Neural cell (in vitro differentiated cells): ENCODE measurements at regions not wholly inside any gene's neighbourhood (a gene's known extent, or its start where the extent isn't known, plus 50 kb on each side); places are given as distances from the start of the nearest gene placed in this dataset.

Experiments
- H2AFZ ChIP-seq: fragments of 200-600, 300-800 bp; sonication (generic), shearing (Covaris generic); 2 replicates; pipeline ENCODE4 v1.6.0; 2014; ENCODE audit warnings: low read depth, mild to moderate bottlenecking, antibody characterized with exemption, low read length, moderate library complexity
- H3F3A ChIP-seq: fragments of 200-600 bp; shearing (Covaris generic); 2 replicates; pipeline ENCODE4 v1.6.1; 2016; ENCODE audit warnings: mild to moderate bottlenecking, moderate library complexity, mixed read lengths, antibody characterized with exemption, low read length; ENCODE audit not compliant: insufficient read depth, poor library complexity, severe bottlenecking
- H3K27ac ChIP-seq: fragments of 200-600, 300-800 bp; sonication (generic), shearing (Covaris generic); 2 replicates; pipeline ENCODE4 v1.5.1; 2014; ENCODE audit warnings: mild to moderate bottlenecking, low read length, moderate library complexity
- H3K27me3 ChIP-seq: fragments of 300-800, 200-600 bp; sonication (generic), shearing (Covaris generic); 2 replicates; pipeline ENCODE4 v1.6.0; 2014; ENCODE audit warnings: mild to moderate bottlenecking, low read depth, low read length, moderate library complexity; ENCODE audit not compliant: insufficient read depth
- H3K36me3 ChIP-seq: fragments of 300-800, 200-600 bp; sonication (generic), shearing (Covaris generic); 2 replicates; pipeline ENCODE4 v1.5.1; 2014; ENCODE audit warnings: mild to moderate bottlenecking, antibody characterized with exemption, low read length, moderate library complexity; ENCODE audit not compliant: insufficient read depth
- H3K4me2 ChIP-seq: fragments of 300-800, 200-600 bp; sonication (generic), shearing (Covaris generic); 2 replicates; pipeline ENCODE4 v1.6.0; 2014; ENCODE audit warnings: mild to moderate bottlenecking, low read length
- H3K4me3 ChIP-seq: fragments of 300-800, 200-600 bp; sonication (generic), shearing (Covaris generic); 2 replicates; pipeline ENCODE4 v1.5.1; 2014; ENCODE audit warnings: mild to moderate bottlenecking, low read length, moderate library complexity
- H3K79me2 ChIP-seq: fragments of 200-600 bp; shearing (Covaris generic); replicated peaks from 2 replicates; pipeline ENCODE4 v1.6.0; 2014; ENCODE audit warnings: mild to moderate bottlenecking, low read length, moderate library complexity; ENCODE audit not compliant: insufficient read depth
- H3K9ac ChIP-seq: fragments of 300-800, 200-600 bp; sonication (generic), shearing (Covaris generic); 2 replicates; pipeline ENCODE4 v1.6.1; 2016; ENCODE audit warnings: mild to moderate bottlenecking, low read length, mixed read lengths
- H3K9me2 ChIP-seq: fragments of 200-600 bp; shearing (Covaris generic); 2 replicates; pipeline ENCODE4 v1.6.1; 2016; ENCODE audit warnings: mild to moderate bottlenecking, low read length, mixed read lengths; ENCODE audit not compliant: insufficient read depth
- H3K9me3 ChIP-seq: fragments of 200-600, 300-800 bp; sonication (generic), shearing (Covaris generic); 2 replicates; pipeline ENCODE4 v1.6.1; 2016; ENCODE audit warnings: mild to moderate bottlenecking, mixed run types, low read length, moderate library complexity, mixed read lengths
- H4K20me1 ChIP-seq: fragments of 200-600 bp; shearing (Covaris generic); 2 replicates; pipeline ENCODE4 v1.6.1; 2016; ENCODE audit warnings: mild to moderate bottlenecking, mixed run types; ENCODE audit not compliant: insufficient read depth
- EP300 ChIP-seq: fragments of 450-650 bp; conservative IDR thresholded peaks from 2 replicates; pipeline ENCODE4 v1.6.1; 2014; ENCODE audit warnings: antibody characterized with exemption, mild to moderate bottlenecking, moderate library complexity; ENCODE audit not compliant: poor library complexity, severe bottlenecking
- EZH2 ChIP-seq: fragments of 200-600, 300-800 bp; shearing (Covaris generic), sonication (generic); IDR thresholded peaks from 2 replicates; pipeline ENCODE4 v1.6.1; 2014; ENCODE audit warnings: antibody characterized with exemption, low read length, borderline replicate concordance, mild to moderate bottlenecking; ENCODE audit not compliant: insufficient read depth, poor library complexity, severe bottlenecking
- MXI1 ChIP-seq: fragments of 450-650 bp; conservative IDR thresholded peaks from 2 replicates; pipeline ENCODE4 v1.6.1; 2014; ENCODE audit warnings: antibody characterized with exemption, mild to moderate bottlenecking; ENCODE audit not compliant: poor library complexity, severe bottlenecking
- POLR2AphosphoS5 ChIP-seq: IDR thresholded peaks from 2 replicates; pipeline ENCODE4 v1.6.1; 2012
- RAD21 ChIP-seq: fragments of 450-650 bp; conservative IDR thresholded peaks from 2 replicates; pipeline ENCODE4 v1.6.1; 2014; ENCODE audit warnings: antibody characterized with exemption, mild to moderate bottlenecking, moderate library complexity
- SMC3 ChIP-seq: fragments of 450-650 bp; conservative IDR thresholded peaks from 2 replicates; pipeline ENCODE4 v1.6.1; 2014; ENCODE audit warnings: antibody characterized with exemption, mild to moderate bottlenecking, moderate library complexity; ENCODE audit not compliant: poor library complexity
- TAF1 ChIP-seq: IDR thresholded peaks from 2 replicates; pipeline ENCODE4 v1.6.1; 2012; ENCODE audit warnings: low read depth
- TF ChIP-seq, protein P1 (sequence below): fragments of 450-650 bp; IDR thresholded peaks from 2 replicates; pipeline ENCODE4 v1.5.1; 2014; ENCODE audit warnings: antibody characterized with exemption, mild to moderate bottlenecking, moderate library complexity; ENCODE audit not compliant: poor library complexity, severe bottlenecking
- TF ChIP-seq, protein P2 (sequence below): IDR thresholded peaks from 2 replicates; pipeline ENCODE4 v1.6.1; 2012; ENCODE audit warnings: borderline replicate concordance

DNA sequence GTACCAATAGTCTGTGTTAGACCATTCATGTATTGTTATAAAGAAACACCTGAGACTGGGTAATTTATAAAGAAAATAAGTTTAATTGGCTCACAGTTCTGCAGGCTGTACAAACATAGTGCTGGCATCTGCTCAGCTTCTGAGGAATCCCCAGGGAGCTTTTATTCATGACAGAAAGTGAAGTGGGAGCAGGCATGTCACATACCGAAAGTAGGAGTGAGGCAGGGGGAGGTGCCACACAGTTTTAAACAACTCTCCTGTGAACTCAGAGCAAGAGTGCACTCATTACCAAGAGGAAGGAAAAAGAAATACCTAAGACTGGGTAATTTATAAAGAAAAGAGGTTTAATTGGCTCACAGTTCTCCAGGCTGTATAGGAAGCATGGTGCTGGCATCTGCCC, 591.2 kb downstream of the PPP4R3C start:
- H3K36me3 ChIP-seq, result no peaks in the 10 kb centered on the region
- no peaks in the 10 kb centered on the region for H4K20me1 ChIP-seq
- H3K79me2 ChIP-seq, result no peaks in the 10 kb centered on the region
- H3K9me2 ChIP-seq, result no peaks in the 10 kb centered on the region
- no peaks in the 10 kb centered on the region for H3K27me3 ChIP-seq
- H3K9ac ChIP-seq, result no peak overlapping the region
- no peak overlapping the region for H3K27ac ChIP-seq
- no peak overlapping the region for H3K4me3 ChIP-seq
- H3F3A ChIP-seq, result no peaks in the 10 kb centered on the region
- TF ChIP-seq POLR2AphosphoS5 (no peak), SMC3 (no peak), MXI1 (no peak), TAF1 (no peak), RAD21 (no peak), EZH2 (no peak), EP300 (no peak)
- TF ChIP-seq, protein P1, sequence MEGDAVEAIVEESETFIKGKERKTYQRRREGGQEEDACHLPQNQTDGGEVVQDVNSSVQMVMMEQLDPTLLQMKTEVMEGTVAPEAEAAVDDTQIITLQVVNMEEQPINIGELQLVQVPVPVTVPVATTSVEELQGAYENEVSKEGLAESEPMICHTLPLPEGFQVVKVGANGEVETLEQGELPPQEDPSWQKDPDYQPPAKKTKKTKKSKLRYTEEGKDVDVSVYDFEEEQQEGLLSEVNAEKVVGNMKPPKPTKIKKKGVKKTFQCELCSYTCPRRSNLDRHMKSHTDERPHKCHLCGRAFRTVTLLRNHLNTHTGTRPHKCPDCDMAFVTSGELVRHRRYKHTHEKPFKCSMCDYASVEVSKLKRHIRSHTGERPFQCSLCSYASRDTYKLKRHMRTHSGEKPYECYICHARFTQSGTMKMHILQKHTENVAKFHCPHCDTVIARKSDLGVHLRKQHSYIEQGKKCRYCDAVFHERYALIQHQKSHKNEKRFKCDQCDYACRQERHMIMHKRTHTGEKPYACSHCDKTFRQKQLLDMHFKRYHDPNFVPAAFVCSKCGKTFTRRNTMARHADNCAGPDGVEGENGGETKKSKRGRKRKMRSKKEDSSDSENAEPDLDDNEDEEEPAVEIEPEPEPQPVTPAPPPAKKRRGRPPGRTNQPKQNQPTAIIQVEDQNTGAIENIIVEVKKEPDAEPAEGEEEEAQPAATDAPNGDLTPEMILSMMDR, result no peak
- TF ChIP-seq, protein P2, sequence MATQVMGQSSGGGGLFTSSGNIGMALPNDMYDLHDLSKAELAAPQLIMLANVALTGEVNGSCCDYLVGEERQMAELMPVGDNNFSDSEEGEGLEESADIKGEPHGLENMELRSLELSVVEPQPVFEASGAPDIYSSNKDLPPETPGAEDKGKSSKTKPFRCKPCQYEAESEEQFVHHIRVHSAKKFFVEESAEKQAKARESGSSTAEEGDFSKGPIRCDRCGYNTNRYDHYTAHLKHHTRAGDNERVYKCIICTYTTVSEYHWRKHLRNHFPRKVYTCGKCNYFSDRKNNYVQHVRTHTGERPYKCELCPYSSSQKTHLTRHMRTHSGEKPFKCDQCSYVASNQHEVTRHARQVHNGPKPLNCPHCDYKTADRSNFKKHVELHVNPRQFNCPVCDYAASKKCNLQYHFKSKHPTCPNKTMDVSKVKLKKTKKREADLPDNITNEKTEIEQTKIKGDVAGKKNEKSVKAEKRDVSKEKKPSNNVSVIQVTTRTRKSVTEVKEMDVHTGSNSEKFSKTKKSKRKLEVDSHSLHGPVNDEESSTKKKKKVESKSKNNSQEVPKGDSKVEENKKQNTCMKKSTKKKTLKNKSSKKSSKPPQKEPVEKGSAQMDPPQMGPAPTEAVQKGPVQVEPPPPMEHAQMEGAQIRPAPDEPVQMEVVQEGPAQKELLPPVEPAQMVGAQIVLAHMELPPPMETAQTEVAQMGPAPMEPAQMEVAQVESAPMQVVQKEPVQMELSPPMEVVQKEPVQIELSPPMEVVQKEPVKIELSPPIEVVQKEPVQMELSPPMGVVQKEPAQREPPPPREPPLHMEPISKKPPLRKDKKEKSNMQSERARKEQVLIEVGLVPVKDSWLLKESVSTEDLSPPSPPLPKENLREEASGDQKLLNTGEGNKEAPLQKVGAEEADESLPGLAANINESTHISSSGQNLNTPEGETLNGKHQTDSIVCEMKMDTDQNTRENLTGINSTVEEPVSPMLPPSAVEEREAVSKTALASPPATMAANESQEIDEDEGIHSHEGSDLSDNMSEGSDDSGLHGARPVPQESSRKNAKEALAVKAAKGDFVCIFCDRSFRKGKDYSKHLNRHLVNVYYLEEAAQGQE, result no peak
- H2AFZ ChIP-seq, result no peak overlapping the region
- H3K9me3 ChIP-seq, result no peaks in the 10 kb centered on the region
- H3K4me2 ChIP-seq, result no peak overlapping the region

DNA sequence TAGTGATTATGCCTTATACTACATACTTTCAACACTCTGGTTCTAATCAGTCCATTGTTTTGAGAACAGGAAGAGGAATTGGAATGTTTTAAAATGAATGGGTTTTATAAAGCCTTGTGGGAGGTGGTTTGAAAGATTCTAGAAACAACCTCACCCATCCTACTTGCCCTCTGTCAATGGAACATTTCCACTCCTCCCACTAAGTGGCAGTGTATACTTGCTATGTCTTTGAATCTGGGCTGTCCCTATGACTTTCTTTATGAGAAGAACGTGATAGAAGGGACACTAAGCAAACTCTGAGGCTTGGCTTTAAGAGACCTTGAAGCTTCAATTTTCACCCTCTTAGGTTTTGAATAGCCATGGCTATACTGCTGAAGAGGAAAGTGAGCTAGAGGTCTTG, 611.2 kb downstream of the PPP4R3C start:
- Histone ChIP-seq H3K9ac (no peak overlapping the region), H3F3A (no peaks in the 10 kb centered on the region), H3K9me2 (no peaks in the 10 kb centered on the region), H3K27me3 (no peaks in the 10 kb centered on the region), H3K9me3 (no peaks in the 10 kb centered on the region), H4K20me1 (no peaks in the 10 kb centered on the region), H3K79me2 (no peaks in the 10 kb centered on the region), H3K27ac (no peak overlapping the region), H3K4me3 (no peak overlapping the region), H2AFZ (no peak overlapping the region), H3K4me2 (no peak overlapping the region), H3K36me3 (no peaks in the 10 kb centered on the region)
- TF ChIP-seq POLR2AphosphoS5, result no peak
- no peak for TF ChIP-seq EP300
- no peak for TF ChIP-seq TAF1
- TF ChIP-seq, protein P2, result no peak
- peak; percentile 59 for TF ChIP-seq RAD21
- TF ChIP-seq, protein P1, result peak; percentile 50
- TF ChIP-seq SMC3, result peak; percentile 46
- no peak for TF ChIP-seq EZH2
- TF ChIP-seq MXI1, result no peak
